Activated T-cell treated with anti-CD3 and anti-CD28 coated beads for 24 hours (primary cell): ENCODE measurements at regions not wholly inside any gene's neighbourhood (a gene's known extent, or its start where the extent isn't known, plus 50 kb on each side); places are given as distances from the start of the nearest gene placed in this dataset.

Source experiments
- DNase-seq: peaks from one replicate; pipeline ENCODE4 v3.0.0-alpha.2; 2020; ENCODE audit warnings: low read depth

DNA sequence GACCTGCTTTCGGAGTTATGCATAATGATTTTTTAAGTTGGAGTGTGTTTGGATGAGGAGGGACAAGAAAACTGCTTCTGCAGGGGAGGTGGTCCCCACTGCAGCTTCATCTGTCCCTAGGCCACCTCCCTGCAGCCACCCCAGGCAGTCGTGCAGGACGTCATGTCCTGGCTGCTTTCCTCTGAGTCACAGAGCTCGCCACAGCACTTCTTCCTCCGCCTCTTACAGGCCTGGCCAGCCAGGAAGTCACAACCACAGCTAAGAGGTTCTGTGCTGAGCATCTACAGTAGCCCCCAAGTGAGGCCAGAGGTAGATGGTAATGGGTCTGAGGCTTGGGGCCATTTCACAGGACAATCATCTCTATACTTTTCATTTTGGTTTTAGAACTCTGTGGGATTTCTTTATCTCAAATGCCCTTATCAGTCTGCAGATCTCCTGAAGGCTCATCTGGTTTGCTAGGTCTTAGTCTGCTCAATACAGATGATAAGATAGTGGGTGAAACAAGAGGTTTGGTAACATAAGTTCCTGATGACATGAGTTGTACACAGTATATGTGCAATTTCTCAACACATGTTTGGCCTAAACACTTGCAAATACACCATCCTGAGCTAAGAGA, 106.4 kb downstream of the ARF6 start:
- DNase-seq = peak; percentile 65

DNA sequence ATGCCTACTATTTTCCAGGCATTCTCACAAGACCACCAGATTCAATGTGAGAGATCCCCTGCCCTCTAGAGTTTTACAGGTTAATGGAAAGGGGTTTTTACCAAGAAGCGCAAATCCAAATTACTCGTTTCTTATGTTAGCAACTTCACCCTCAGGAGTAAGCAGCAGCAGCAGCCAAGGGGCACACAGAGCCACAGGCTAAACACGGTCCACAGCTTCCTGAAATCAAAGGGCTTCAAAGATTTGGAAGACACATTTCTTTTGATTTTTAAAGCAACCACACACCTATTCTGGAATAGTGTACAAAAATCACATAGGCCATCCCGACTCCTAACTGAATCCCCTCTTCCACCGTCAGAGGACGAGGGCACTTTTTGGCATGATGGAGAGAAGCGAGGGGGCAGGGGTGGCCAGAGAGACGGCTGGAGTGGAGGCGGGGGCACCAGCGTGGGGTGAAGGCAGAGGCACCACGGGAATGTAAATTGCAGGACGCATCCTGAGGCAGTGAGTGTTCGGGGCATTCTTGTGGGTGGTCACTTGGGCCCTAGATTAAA, 107.0 kb downstream of the ARF6 start:
- no peak for DNase-seq

DNA sequence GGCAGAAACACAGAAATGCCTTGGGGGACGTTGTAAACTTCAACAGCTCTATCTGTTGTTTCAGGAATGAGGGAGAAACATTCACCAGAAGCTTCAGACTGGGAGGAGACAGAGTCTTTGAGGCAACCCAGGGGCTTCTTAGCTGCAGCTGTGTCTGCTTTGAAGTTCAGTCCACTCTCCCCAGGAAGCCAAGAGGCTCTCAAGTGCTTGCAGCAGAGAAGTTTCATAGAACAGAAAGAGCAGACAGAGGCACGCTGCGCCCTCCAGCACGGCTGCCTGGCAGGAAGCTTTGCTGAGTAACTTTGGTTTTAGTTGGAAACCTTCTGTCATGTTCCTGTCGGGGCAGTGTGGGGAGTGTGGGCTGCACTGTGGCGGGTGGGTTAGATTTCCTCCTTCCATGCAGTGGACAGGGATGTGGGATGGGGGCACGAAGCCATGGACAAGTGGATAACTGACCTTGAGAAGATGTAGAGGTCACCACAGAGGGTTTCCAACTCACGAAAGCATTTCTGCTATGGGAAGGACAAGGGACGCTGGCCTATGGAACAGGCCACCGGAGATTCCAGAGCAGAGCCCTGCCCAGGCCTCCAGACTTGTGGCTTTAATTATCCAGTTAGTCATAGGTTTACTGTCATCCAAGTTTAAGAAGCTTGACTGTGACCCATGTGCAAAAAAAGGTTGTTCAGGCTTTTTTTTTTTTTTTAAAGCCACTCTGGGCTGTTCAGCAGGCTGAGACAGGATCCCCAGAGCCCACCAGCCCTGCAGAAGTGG, 107.7 kb downstream of the ARF6 start:
- DNase-seq = peak; percentile 73

DNA sequence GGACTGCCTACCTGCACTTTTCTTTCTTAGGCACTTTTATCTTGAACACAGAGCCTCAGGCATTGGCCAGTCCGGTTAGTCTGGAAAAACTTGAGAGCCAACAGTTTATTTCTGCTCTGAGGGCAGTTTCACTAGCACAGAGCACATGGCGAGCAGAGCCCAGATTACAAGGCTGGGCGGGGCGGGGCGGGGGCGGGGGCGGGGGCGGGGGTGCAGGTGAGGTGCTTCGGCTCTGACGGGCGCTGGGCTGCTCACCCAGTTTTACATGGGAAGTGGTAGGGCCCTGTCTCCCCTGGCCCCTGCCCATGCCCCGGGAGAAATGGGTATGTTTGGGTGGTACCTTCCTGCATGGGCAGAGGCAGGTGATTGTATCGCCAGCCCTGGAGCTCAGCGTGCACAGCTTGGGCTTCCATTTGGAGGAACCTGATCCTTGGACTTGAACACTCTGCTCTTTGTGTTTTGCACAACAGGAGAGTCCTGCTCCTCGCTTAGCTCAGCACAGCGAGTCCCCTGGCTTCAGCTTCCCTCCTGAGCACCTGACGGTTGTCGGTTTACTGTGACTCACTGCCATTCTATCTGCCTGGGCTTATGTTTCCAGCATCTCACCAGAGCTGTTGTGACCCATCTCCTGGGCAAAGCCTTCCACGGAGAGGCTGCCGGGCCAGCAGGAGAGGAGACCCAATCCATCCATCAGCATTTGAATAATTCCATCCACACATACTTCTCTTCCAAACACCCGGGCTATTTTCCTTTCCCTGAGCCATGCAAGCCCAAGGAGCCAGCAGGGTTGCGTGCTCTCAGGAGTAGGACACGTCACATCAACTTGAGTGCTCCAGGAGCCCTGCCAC, 108.5 kb downstream of the ARF6 start:
- peak; percentile 63 for DNase-seq

DNA sequence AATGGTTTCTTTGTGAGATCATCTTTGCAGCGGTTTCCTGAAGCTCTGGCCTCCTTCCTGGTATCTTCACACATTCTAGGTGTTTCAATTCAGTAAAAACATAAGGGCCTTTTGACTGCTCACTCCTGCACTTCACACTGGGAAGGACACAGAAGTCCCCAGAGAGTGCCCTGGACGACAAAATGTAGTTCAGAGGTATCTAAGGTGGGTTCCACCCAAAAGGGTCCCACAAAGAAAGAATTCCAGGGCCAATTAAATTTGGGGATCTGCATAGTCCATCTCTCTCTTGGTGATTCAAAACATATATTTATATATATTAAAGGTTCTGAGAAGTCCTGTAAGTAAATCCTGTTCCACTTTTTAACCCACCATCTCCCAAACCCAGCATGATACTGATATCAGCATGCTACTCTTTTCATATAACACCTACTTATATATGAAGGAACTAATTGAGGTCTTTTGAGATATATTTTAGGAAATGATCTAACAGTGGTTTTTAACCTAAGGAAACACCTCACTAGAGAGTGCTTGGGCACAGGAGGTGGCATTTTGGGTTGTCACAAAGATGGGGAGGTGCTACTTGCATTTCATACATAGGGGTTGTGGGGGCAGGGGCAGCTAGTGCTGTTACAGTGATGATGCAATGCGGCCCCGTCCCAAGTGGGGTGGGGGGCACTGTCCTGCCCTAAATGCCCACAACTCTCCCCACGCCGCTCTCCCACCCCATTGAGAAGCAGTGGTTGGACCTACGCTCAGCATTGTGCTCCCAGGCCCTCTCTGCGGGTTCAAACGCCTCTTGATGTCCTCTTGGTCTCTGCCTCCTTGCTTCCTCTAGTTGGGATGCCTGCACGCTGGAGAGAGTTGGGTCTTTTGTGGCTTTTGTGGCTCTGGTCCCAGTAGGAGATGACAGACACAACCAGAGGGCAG, 109.4 kb downstream of the ARF6 start:
- peak; percentile 67 for DNase-seq

DNA sequence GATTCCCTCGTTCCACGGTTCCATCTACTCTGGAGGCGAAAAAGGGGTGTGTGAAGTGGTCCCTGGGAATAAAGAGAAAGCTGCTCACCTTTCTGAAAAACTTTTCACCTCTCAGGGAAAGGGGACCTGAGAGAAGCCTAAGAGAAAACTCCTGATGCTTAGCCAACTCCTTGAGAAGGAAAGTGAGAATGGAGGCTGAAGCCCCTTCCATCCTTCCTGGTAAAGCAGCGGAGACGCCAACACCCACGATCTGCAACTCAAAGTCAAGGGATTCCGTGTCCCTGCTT, 110.0 kb downstream of the ARF6 start:
- DNase-seq = no peak

DNA sequence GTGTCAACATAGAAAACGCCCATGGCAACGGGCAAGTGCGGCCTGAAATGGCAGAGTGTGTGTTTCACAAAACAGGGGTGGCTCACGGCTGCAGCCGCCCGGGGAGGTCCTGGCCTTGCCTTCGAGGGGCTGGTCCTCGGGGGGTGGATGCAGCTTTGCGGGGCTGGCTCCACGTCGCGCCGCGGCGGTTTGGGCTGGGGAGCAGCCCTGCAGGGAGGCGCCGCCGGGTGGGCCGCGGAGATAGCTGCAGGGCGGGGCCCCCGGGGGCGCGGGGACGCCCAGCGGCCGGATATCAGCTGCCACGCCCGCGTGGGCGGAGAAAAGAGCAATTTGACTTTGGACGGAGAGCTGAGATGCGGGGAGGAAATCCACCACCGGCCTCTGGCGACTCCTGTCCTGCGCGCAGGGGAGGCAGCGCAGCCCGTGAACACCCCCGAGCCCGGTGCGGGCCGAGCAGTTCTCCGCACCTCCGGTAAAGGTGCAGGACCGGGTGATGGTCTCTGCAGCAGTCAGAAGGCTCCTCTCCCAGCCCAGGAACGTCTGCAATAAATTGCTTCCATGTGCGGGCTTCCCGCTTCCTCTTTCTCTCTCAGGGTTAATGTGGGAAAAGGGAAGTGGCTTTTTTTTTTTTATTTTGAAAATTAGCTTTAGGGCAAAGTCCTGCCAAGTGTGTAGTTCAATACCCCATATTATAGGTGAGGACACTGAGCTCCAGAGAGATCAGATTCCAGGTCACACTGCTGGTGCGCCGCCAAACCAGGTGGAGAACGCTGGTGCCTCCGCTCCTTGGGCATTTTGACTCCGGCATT, 110.5 kb downstream of the ARF6 start:
- DNase-seq = peak; percentile 66

DNA sequence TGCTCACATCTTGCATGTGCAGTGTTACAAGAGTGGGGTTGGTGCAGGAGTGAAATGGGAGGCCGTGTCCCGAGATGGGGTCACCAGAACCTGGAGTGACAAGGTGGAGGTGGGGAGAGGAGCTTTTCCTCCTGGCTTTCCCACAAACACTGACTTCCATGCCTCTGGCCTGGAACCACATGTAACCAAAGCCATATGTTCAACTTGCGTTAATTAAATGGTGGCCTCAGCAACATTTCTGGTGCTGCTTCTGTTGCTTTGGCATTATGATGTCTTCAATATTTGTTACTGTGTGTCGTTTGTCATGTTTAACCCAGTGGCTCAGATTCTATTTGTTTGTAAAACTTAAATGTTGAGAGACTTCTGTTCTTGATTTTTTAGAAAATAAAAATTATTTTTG, 110.2 kb downstream of the VCPKMT start:
- DNase-seq = no peak

DNA sequence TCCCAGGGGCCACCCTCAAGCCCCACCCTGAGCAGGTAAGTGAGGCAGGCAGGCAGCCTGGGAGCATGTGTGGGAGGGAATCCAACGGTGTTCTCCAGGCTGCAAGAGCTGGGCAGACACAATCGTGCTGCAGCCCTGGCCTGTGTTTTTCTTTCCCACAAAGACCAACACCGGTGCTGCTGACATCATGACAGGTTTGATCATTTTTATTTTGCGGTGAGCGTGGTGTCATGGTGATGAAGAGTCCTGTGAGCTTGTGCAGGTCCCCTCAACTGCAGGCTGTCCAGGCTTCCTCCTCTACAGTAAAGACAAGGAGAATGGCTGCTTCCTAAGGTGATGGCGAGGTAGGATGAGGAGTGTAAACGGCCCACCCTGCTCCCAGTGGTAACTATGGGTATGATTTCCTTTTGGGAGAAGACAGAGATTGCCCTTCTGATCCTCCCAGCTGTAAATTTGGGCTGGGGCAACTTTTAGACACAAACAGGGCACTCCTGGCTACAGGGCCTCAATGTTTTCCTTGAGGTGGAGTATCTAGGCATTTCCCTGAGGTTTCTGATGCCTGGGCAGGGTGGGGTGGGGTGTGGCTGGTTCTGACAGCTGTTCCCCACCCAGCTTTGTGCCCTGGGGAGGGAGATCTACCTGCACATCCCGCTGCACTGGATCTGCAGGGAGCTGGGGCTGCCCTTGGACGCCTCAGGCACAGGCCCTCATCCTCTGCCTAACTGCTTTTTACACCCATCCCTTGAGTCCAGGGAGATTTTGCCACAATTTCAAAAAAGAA, 109.1 kb downstream of the VCPKMT start:
- no peak for DNase-seq

DNA sequence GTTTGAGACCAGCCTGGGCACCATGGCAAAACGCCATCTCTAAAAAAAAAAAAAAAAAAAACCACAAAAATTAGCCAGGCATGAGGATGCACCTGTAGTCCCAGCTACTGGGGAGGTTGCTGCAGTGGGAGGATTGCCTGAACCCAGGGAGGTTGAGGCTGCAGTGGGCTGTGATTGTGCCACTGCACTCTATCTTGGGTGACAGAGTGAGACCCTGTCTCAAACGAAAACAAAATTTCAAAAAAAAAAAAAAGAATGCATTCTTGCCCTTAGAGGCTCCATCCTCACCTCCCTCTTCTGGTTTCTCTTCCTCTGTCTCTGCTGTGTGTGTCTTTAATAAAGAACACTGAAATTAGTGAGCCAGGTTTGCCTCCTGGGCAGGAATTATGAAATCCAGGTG, 107.8 kb downstream of the VCPKMT start:
- DNase-seq = no peak

DNA sequence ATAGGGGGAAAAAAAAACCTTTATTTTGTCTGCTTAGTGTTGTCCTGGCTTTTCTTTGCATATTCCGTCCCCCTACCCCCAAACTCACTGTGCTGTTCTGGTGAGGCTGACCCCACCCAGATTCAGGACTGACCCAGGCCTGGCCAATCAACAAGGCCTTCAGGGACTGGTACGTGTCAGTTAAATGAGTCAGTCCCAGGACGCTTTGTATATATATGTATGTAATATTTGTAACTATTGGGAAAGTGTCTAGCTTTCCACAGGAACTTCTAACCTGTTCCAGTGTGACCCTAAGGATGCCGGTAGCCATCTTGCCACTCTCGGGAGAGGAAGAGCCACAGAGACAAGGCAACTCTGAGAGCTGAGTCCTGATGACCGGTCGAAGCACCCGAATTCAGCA, 107.4 kb downstream of the VCPKMT start:
- DNase-seq = no peak

DNA sequence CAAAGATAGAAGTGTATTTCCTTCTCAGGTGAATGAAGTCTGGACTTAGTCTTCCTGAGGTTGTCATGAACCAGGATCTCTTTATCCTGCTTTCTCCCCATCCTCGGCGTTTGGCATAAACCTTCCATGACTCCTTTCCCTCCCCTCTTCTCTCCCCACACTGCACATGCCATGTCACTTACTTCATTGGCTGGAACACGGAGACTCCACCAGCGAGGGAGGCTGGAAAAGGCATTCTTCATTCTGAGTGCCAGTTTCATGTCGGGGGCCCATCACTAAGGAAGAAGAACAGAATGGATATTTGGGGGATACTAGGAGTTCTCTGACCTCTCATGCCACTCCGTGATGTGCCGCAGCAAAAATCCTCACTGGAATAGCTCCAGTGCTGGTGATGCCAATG, 105.6 kb downstream of the VCPKMT start:
- no peak for DNase-seq

DNA sequence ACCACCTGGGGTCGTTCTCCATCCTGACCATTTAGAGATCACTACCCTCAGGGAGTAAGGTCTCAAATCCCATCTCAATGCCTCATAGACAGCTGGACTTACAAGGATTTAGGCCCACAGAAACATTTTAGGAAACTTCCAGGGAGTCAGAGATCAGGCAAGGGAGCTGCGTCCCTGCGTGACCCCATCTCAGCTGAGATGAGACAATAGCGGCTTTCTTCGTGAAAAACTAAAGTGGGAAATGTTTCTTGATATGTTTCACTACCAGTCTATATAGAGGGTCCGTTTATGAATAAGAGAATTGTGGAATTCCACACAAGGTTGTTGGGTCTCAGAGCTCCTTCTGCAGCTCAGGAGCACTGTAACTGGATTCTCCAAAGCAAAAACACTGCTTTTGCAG, 105.1 kb downstream of the VCPKMT start:
- DNase-seq = no peak

DNA sequence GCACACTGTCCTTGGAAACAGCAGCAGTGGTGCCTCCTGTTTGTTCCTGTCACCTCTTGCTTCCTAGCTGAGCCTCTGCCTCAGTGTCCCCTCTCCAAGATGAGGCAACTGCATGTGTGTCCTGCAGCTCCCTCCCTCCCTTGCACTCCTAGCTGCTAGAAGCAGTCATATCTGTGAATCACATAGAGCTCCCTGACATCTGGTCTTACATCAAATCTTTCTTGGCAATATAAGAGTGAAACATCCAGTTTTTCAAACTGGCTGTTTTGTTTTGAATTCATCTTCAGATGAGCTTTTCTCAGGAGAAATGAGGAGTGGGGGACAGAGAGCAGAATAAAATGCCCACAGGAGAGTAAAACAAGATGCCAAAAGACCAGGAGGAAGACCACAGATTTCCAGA, 103.7 kb downstream of the VCPKMT start:
- DNase-seq = no peak

DNA sequence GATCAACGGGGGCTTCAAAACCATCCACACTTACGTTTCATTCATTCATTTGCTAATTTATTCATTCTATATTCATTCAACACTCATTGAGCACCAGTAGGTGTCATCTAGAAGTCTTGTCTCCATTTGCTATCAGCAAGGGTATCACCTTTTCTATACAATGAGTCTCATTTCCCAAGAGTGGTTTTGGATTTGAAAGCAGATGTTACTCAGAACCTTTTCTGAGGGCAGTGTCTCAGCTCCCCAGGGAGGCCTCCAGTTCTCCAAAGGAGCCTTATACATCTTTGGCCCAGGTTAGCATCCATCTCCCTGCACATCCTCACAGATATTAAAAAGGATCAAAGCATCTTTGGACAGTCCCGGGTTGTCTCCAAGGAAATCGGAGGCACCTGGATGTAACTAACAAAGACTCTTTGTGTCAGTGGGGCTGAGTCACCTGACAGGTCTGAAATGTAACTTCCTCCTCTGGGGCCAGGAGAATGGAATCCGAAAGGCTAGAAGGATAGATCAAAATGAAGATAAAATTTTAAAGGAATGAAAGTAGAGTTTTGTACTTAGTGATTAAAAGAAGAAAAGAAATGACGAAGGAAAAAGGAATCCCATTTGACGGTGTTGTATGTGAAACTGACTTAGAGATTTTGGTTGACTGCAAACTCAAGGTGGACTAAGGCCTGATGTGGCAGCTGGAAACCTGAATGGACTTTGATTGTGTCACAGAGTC, 103.0 kb downstream of the VCPKMT start:
- no peak for DNase-seq

DNA sequence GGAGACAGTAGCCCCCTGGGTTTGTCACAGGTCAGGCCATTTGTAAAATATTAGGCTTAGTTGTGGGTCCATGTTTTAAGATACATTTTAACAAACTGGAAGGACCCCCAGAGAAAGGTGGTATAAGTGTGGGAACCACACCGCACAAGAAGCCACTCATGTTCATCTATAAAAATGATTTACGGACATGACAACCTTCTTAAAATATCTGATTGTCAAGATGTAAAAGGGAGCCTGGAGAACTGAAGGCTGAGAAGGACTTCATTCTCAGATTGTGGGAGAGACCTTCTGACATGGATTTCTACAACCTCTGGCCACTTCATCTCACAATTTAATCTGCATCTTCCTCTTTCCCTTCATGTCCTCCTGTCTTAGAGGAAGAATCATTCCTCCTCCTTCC, 102.4 kb downstream of the VCPKMT start:
- DNase-seq = no peak

DNA sequence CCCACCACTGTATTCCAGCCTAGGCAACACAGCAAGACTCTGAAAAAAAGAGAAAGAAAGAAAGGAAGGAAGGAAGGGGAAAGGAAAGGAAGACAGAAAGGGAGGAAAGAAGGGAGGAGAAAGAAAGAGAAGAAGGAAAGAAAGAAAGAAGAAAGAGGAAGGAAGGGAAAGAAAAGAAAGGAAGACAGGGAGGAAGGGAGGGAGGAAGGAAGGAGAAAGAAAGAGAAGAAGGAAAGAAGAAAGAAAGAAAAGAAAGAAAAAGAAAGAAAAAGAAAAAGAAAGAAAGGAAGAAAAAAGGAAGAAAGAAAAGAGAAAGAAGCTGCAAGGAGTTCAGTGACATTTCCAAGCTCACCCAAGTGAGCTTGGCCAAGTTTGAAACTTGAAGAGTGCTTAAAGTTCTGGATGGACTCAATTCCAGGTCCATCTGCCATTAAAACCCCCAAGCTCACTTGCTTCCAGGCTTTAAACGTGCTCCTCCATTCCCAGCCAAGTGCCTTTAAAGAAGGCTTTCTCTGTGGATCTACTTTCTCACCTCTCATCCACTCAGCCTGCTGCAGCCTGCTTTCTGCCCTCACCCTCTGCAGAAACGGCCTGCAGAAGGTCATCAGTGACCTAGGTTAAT, 101.5 kb downstream of the VCPKMT start:
- DNase-seq = no peak

DNA sequence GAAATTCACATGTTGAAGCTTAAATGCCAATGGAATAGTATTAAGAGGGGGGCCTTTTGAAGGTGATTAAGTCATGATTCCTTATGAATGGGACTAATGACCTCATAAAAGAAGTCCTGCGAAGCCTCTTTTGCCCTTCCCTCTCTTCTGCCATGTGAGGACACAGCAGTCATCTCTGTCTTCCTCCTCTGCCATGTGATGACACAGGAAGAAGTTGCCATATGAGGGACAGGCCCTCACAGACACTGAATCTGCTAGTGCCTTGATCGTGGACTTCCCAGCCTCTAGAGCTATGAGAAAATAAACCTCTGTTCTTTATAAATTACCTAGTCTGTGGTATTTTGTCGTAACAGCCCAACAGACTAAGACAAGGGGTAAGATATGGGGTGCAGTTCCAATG, 100.7 kb downstream of the VCPKMT start:
- DNase-seq = no peak
